Left lobe of liver (tissue), 2 donors: ENCODE measurements at regions not wholly inside any gene's neighbourhood (a gene's known extent, or its start where the extent isn't known, plus 50 kb on each side); places are given as distances from the start of the nearest gene placed in this dataset.

Experiments
- ATAC-seq: fragments of 200-7000 bp; cut with Tn5 transposase; one replicate; pipeline ENCODE4 v1.9.1; 2020; ENCODE audit warnings: mild to moderate bottlenecking, moderate library complexity
- DNase-seq: peaks from one replicate; pipeline ENCODE4 v3.0.0-alpha.2; 2020; ENCODE audit warnings: low spot score
- donor health status: DM: no; HTN: no; CAD: no; lungs with moderate emphysema.
- donor health status: DM: no; HTN: yes; CAD: no.

DNA sequence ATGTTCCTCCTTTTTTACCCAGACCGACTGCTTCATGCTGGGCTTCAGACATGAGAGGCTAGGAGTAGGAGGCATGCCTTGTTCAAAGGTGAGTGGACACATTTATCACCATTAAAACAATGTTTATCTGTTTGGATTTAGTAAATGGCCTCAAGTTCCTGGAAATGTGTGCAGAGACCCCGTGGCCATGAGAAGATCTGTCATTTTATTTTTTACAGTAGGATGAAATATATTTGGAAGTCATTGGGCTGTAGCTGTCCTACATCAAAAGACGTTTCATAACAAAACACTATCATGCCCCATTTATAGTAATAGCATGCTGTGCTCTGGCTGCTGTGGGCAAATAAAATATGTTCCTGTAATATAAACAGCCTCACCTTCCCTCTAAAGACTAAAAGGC lies 403.9 kb upstream of the TNP1 start:
- ATAC-seq, result no peak
- DNase-seq, result no peak

GRCh38 chr2:217262911-217263310 lies 403.0 kb upstream of the TNP1 start:
- no peak for ATAC-seq
- DNase-seq, result no peak

- no peak for DNase-seq
- ATAC-seq, result no peak
Measured at GRCh38 chr2:217261452-217261851, 401.6 kb upstream of the TNP1 start.

DNA sequence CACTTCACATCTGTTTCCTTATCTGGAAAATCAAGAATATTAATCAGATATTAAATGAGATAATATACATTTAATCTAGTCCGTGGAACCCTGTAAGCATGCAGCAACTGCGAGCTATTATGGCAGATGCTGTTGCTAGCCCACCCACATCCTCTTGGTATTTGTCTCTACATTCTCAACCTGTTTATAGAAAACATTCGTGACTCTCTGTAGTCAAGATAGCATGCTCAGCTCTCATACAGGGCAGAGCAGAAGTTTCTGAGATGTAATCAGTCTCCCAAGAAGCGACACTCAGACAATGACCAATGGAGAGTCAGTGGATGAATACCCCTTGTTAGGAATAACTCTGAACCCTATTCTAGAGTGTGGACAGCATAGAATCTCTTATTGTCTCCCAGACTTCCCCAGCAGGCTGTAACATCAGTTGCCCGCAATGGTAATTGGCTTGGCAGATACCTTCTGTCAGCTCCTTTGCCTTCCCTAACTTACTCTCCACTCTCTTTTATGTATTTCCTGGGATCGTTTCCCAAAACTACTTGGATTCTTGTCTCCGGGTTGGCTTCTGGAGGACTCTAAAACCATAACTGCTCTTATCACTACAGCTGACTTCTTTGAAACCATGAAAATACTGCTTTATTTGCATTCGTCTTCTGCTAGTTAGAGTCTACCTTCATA lies 400.7 kb upstream of the TNP1 start:
- no peak for ATAC-seq
- DNase-seq, result no peak

DNA sequence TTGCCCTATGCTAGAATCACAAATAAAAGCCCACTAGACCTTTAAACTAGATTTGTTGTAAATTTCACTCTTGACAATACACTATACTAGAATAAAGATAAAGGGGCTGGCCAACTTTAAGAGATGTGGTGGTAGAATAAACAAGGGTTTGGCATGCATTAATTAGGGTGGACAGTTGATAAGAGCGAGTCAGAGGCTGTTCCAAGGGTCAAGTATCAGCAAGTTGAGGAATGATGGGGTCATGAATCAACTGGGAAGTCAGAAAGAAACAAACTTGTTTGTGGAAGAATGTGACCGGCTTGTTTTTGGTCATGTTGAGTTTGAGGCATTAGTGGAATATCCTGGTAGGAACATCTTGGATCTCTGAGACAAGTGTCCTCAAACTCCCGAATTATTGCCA lies 398.3 kb upstream of the TNP1 start:
- ATAC-seq (no peak), DNase-seq (no peak)

GRCh38 chr2:217256251-217256650 lies 396.4 kb upstream of the TNP1 start:
- DNase-seq, result no peak

GRCh38 chr2:217254111-217254510 lies 394.2 kb upstream of the TNP1 start:
- no peak for DNase-seq
- no peak for ATAC-seq

More at GRCh38 chr2:217256251-217256650, 396.4 kb upstream of the TNP1 start:
- ATAC-seq, result no peak

DNA sequence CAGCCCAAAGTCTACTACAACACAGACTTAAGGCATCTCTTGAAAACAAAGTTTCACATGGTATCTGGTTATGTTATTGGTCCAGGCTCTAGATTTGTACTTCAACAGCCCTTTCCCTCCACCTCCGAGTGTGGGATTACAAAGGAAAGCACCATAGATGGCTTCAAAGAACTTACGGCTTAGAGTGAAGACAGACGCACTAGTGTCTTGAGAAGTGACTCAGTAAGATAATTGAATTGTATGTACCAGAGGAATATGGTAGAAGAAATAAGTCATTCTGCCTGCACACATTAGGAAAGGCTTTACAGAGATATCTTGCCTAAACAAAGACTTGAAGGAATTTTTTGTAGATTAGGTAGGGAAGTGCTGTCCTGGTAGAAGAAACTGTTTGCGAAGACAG lies 392.3 kb upstream of the TNP1 start:
- DNase-seq (no peak), ATAC-seq (no peak)

- peak; percentile 27 for ATAC-seq
- DNase-seq, result no peak
Measured at GRCh38 chr2:217250013-217250524, 390.2 kb upstream of the TNP1 start.

DNA sequence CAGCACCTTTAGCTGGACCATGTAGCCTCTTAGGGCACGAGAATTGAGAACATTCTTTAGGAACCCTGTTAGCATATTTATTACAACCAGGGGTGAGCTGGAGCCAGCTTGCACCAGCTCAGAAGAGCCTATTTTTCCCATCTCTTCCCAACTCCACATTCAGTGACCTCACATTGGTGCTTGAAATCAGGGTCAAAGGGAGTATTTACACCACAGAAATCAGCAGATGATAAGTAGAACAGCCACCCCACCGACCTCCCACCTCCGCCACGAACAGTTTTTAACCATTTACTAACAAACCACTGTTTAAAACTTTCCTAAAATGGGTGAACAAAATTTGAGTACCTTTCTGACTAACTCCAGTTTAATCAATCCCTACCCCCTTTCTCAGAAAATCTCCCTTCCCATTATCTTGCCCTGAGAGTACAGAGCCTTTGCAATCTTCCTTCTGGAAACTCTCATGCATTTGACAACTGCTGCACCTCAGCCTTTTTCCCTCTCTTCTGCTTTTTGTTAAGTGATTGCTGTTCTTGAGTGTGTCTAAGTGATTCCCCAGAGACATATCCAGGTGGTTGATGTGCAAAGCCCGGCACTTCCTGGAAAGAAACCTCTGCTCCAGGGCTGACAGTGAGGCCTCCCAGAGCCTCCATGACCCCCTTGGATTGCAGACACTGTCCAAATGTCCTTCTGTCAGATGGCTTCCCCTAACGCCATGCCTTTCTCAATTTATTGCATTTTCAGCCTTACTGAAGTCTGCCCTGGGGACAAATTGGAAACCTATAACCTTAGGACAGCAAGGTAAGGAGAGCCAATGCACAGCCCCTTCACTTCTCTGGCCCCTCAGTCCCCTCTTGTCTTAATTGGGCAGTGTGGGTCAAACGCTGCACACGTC lies 389.5 kb upstream of the TNP1 start:
- DNase-seq, result no peak
- no peak for ATAC-seq

- ATAC-seq, result peak; percentile 24
- no peak for DNase-seq
Measured at GRCh38 chr2:217248312-217248935, 388.6 kb upstream of the TNP1 start.

DNA sequence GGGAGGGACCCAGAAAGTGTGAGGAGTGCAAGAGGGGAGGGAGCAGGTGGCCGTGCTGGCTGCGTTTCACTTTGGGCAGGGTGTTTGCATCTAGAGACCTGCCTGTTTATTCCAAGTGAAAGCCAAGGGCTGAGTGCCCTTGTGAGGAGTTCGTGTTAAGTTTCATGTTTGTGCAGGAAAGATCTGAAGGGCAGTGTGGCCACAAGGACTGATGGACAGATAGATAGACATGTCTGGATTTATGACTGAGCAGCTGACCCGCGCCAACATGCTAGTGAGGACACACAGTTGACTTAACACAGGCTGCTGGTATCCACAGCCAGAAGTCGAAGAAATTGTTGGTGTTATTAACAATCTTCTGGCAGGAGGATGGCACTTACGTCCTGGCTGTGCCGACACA lies 387.6 kb upstream of the TNP1 start:
- DNase-seq, result no peak
- no peak for ATAC-seq

GRCh38 chr2:217246108-217246507 lies 386.2 kb upstream of the TNP1 start:
- DNase-seq, result no peak
- no peak for ATAC-seq

DNA sequence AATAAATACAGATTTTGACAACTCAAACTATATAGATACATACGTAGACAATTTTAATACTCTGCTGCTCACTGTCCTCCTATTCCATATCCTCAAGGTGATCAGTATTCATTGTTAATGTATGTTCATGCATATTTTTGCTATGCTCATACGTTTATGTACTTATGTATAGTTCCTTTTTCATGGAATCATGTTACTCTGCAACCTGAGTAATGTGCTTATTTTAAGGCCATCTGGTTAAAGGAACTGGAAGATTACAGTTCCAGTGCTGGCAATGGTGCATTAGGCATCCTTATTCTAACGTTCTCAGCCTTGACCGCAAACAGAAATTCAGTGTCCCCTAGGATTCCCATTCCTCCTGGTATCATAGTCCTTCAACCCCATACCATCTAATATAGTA lies 385.0 kb upstream of the TNP1 start:
- DNase-seq (no peak), ATAC-seq (no peak)

GRCh38 chr2:217242947-217243346 lies 383.1 kb upstream of the TNP1 start:
- no peak for DNase-seq
- no peak for ATAC-seq

DNA sequence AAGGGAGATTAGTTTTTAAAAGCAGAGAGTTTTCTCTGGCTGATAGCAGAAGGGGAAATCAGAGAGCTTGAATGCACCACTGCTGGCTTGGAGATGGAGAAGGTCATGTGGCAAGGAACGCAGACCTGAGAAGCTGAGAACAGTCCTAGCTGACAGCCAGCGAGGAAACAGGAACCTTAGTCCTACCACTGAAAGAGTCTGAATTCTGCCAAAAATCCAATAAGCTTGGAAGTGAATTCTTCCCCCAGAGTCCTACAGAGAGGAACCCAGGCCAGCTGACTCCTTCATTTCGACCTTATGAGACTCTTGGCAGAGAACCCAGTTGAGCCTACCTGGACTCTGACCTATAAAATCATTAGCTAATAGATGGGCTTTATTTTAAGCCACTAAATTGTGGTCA lies 371.9 kb upstream of the TNP1 start:
- DNase-seq (no peak), ATAC-seq (peak; percentile 73)

- DNase-seq (no peak), ATAC-seq (no peak)
Measured at GRCh38 chr2:217231212-217231611, 371.3 kb upstream of the TNP1 start.

GRCh38 chr2:217228732-217229131 lies 368.9 kb upstream of the TNP1 start:
- ATAC-seq (no peak), DNase-seq (no peak)

- ATAC-seq, result no peak
- DNase-seq, result no peak
Measured at GRCh38 chr2:217227794-217228193, 367.9 kb upstream of the TNP1 start.

GRCh38 chr2:217225596-217225995 lies 365.7 kb upstream of the TNP1 start:
- ATAC-seq (no peak), DNase-seq (no peak)

DNA sequence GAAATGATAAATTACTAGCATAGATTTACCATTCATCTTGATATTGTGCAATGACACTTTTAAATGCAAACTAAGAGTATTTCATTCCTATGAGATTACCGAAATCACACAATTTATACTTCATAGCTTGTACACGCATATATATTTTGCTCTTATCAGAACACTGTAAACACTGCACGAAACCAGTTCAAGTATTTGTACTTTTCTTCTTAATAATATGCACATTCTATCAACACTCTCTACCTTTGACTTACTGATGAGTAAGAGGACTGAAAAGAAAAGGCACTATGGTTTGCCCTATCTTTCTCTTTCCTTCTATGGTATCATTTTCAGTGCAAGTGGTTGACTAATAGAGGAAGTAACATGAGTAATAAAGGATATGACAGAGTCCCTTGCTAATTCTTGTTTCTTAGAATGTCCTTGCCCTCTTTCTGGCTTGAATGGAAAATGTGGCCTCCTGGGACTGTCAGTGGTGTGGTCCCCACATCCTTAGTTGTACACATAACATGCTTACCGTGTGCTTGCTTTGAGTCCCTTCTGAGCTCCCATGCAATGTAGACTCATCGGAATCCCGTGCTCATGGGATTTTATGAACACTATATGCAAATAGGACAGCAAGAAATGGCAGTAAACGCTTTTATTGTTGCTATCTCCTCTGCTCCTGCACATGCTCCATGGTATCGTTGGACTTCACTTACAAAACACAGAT lies 363.5 kb upstream of the TNP1 start:
- ATAC-seq (no peak), DNase-seq (no peak)
